ENCODE measurements at regions not wholly inside any gene's neighbourhood (a gene's known extent, or its start where the extent isn't known, plus 50 kb on each side); places are given as distances from the start of the nearest gene placed in this dataset.

GRCh38 chr2:195513119-195513518 lies 143.9 kb upstream of the SLC39A10 start:
- Histone ChIP-seq H3K36me3 (ENCODE audit: control insufficient read depth in 2 of 4, insufficient read depth in 4 of 4, low read length in 3 of 4) (no peaks in the 10 kb centered on the region), H3K14ac (ENCODE audit: insufficient read length) (no peak overlapping the region), H3K4me3 (ENCODE audit: extremely low read depth in 1 of 4, insufficient read depth in 2 of 4, low read depth in 3 of 4, low read length in 4 of 4) (no peak overlapping the region), H2BK120ac (replicated peaks; ENCODE audit: low read depth, low read length) (no peak overlapping the region), H4K5ac (ENCODE audit: insufficient read length, low read depth, low read length) (no peak overlapping the region), H4K20me1 (replicated peaks in 1 of 2; ENCODE audit: control insufficient read depth in 1 of 2, insufficient read depth in 2 of 2, low read length in 2 of 2) (no peaks in the 10 kb centered on the region), H2BK5ac (ENCODE audit: low read depth, low read length) (no peak overlapping the region), H3K4me2 (ENCODE audit: insufficient read depth in 1 of 2, low read depth in 2 of 2, low read length in 2 of 2) (no peak overlapping the region), H3K9me3 (ENCODE audit: insufficient read depth in 2 of 2, low read depth in 1 of 2, low read length in 1 of 2) (no peaks in the 10 kb centered on the region), H3K27ac (ENCODE audit: low read depth, low read length) (no peak overlapping the region), H3K79me2 (ENCODE audit: control insufficient read depth in 1 of 2, insufficient read depth in 2 of 2, low read length in 2 of 2) (no peaks in the 10 kb centered on the region), H3K23me2 (ENCODE audit: low read depth, low read length) (no peaks in the 10 kb centered on the region), H3K56ac (replicated peaks; ENCODE audit: insufficient read length, low read depth, low read length) (no peak overlapping the region), H2AFZ (ENCODE audit: low read length) (0 out of 2 replicates have a peak overlapping the region, but pooled peaks have one; percentile 40), H3K23ac (ENCODE audit: insufficient read length) (no peak overlapping the region), H2BK15ac (ENCODE audit: low read length) (no peak overlapping the region), H4K91ac (replicated peaks; ENCODE audit: insufficient read length, low read length) (no peak overlapping the region), H2AK5ac (ENCODE audit: low read depth, low read length) (no peak overlapping the region), H3K18ac (ENCODE audit: extremely low read depth, low read length) (no peak overlapping the region), H3K79me1 (ENCODE audit: low read depth, low read length) (no peaks in the 10 kb centered on the region), H3K4ac (replicated peaks; ENCODE audit: insufficient read length, low read depth, low read length) (no peak overlapping the region), H3K27me3 (replicated peaks in 1 of 4; ENCODE audit: control insufficient read depth in 3 of 4, extremely low read depth in 1 of 4, insufficient read depth in 3 of 4, low read length in 3 of 4) (no peaks in the 10 kb centered on the region), H4K8ac (ENCODE audit: extremely low read depth, insufficient read depth, low read length) (no peak overlapping the region), H3K9ac (replicated peaks in 1 of 4; ENCODE audit: extremely low read depth in 1 of 4, low read depth in 3 of 4, low read length in 3 of 4) (no peak overlapping the region), H2BK20ac (ENCODE audit: low read length) (no peak overlapping the region), H3K4me1 (replicated peaks in 1 of 4; ENCODE audit: control insufficient read depth in 3 of 4, insufficient read depth in 4 of 4, low read length in 3 of 4) (no peaks in the 10 kb centered on the region), H2BK12ac (ENCODE audit: low read depth, low read length) (no peak overlapping the region)
- no peak for DNase-seq (ENCODE audit: low read depth in 1 of 2, low spot score in 2 of 2)
- no peak for FAIRE-seq
- ChIA-PET CTCF (ENCODE audit: partially characterized antibody) (no interaction called here), POLR2A (ENCODE audit: partially characterized antibody) (no interaction called here)
- 97% methylated on average over 9 of the region's 9 CpGs; no CpG with 5 or more reads in 1 of the 2 experiments for WGBS, 2 experiments (ENCODE audit: extremely low coverage in 1 of 2, insufficient coverage in 1 of 2, insufficient read length in 1 of 2, insufficient replicate concordance in 2 of 2, low coverage in 1 of 2, low lambda C conversion rate in 2 of 2, missing lambda C conversion rate in 1 of 2)
- TF ChIP-seq, protein P1, sequence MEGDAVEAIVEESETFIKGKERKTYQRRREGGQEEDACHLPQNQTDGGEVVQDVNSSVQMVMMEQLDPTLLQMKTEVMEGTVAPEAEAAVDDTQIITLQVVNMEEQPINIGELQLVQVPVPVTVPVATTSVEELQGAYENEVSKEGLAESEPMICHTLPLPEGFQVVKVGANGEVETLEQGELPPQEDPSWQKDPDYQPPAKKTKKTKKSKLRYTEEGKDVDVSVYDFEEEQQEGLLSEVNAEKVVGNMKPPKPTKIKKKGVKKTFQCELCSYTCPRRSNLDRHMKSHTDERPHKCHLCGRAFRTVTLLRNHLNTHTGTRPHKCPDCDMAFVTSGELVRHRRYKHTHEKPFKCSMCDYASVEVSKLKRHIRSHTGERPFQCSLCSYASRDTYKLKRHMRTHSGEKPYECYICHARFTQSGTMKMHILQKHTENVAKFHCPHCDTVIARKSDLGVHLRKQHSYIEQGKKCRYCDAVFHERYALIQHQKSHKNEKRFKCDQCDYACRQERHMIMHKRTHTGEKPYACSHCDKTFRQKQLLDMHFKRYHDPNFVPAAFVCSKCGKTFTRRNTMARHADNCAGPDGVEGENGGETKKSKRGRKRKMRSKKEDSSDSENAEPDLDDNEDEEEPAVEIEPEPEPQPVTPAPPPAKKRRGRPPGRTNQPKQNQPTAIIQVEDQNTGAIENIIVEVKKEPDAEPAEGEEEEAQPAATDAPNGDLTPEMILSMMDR (IDR thresholded peaks at IDR 0.05; ENCODE audit: control extremely low read depth in 1 of 3, insufficient read depth in 1 of 3, low read depth in 1 of 3, low read length in 3 of 3): no peak
- TF ChIP-seq KDM1A (IDR thresholded peaks at IDR 0.05; ENCODE audit: borderline replicate concordance, low read length) (no peak), ZNF274 (IDR thresholded peaks at IDR 0.05; ENCODE audit: borderline replicate concordance, extremely low read depth, low read length) (no peak)
